ENCODE measurements at regions not wholly inside any gene's neighbourhood (a gene's known extent, or its start where the extent isn't known, plus 50 kb on each side); places are given as distances from the start of the nearest gene placed in this dataset.

- TF ChIP-seq POLR2A (IDR thresholded peaks at IDR 0.05) (no peak), CTCF (IDR thresholded peaks at IDR 0.05) (no peak), POLR2AphosphoS5 (IDR thresholded peaks at IDR 0.05) (no peak)
- no peaks in the 10 kb centered on the region for H3K27me3 ChIP-seq
- no peaks in the 10 kb centered on the region for H3K36me3 ChIP-seq
- no peak overlapping the region for H3K27ac ChIP-seq
- intact Hi-C loops (cut with DNase I; ENCODE audit: low total_unique reads), result loop anchor here (2.0 kb wide), 1 partner anchor 39 kb away; no protein-coding TSS in a partner anchor
- H3K4me1 ChIP-seq, result no peaks in the 10 kb centered on the region
- no peak for DNase-seq (ENCODE audit: low spot score in 2 of 2)
- H3K9me3 ChIP-seq, result no peaks in the 10 kb centered on the region
- no peak overlapping the region for H3K4me3 ChIP-seq
Measured at GRCh38 chr6:24997905-24998304, 62.1 kb upstream of the RIPOR2 start.

- H3K27me3 ChIP-seq, result no peaks in the 10 kb centered on the region
- H3K4me3 ChIP-seq, result peak overlapping the region in 2 of 3 donors; percentile 2 to 42
Measured at GRCh38 chr6:25002326-25003091, 66.7 kb upstream of the RIPOR2 start.

GRCh38 chr6:25004357-25004756 is 68.6 kb upstream of the RIPOR2 start:
- Histone ChIP-seq H3K9me3 (no peaks in the 10 kb centered on the region), H3K27ac (peak overlapping the region; percentile 71 to 94), H3K36me3 (no peaks in the 10 kb centered on the region), H3K27me3 (no peaks in the 10 kb centered on the region), H3K4me1 (peaks cover 8 to 26% of the 10 kb centered on the region in 2 donors), H3K4me3 (peak overlapping the region in 1 of 3 donors; percentile 47)
- DNase-seq (ENCODE audit: low spot score in 2 of 2), result no peak
- TF ChIP-seq POLR2A (IDR thresholded peaks at IDR 0.05) (no peak), POLR2AphosphoS5 (IDR thresholded peaks at IDR 0.05) (no peak), CTCF (IDR thresholded peaks at IDR 0.05) (no peak)
- intact Hi-C loops (cut with DNase I; ENCODE audit: low total_unique reads), result no loop called here

More at GRCh38 chr6:25002326-25003091, 66.7 kb upstream of the RIPOR2 start:
- no peaks in the 10 kb centered on the region for H3K36me3 ChIP-seq
- intact Hi-C loops (cut with DNase I; ENCODE audit: low total_unique reads), result no loop called here
- TF ChIP-seq POLR2A (IDR thresholded peaks at IDR 0.05) (no peak), CTCF (IDR thresholded peaks at IDR 0.05) (no peak), POLR2AphosphoS5 (IDR thresholded peaks at IDR 0.05) (no peak)
- H3K27ac ChIP-seq, result no peak overlapping the region
- no peak for DNase-seq (ENCODE audit: low spot score in 2 of 2)
- H3K4me1 ChIP-seq, result peaks cover 5 to 22% of the 10 kb centered on the region in 2 donors
- H3K9me3 ChIP-seq, result no peaks in the 10 kb centered on the region

GRCh38 chr6:25005010-25005409 is 69.2 kb upstream of the RIPOR2 start:
- no peak for DNase-seq (ENCODE audit: low spot score in 2 of 2)
- no peaks in the 10 kb centered on the region for H3K9me3 ChIP-seq
- H3K4me3 ChIP-seq, result no peak overlapping the region
- no peaks in the 10 kb centered on the region for H3K27me3 ChIP-seq
- TF ChIP-seq CTCF (IDR thresholded peaks at IDR 0.05), result no peak
- TF ChIP-seq POLR2AphosphoS5 (IDR thresholded peaks at IDR 0.05), result no peak
- no peak for TF ChIP-seq POLR2A (IDR thresholded peaks at IDR 0.05)
- peak overlapping the region; percentile 71 to 94 for H3K27ac ChIP-seq
- intact Hi-C loops (cut with DNase I; ENCODE audit: low total_unique reads), result no loop called here
- peaks cover 8 to 26% of the 10 kb centered on the region in 2 donors for H3K4me1 ChIP-seq
- H3K36me3 ChIP-seq, result no peaks in the 10 kb centered on the region

GRCh38 chr6:25006075-25006474 is 70.3 kb upstream of the RIPOR2 start:
- Histone ChIP-seq H3K27me3 (no peaks in the 10 kb centered on the region), H3K4me3 (no peak overlapping the region), H3K36me3 (no peaks in the 10 kb centered on the region), H3K27ac (peak overlapping the region; percentile 94 to 96), H3K9me3 (no peaks in the 10 kb centered on the region), H3K4me1 (peaks cover 8 to 26% of the 10 kb centered on the region in 2 donors)
- intact Hi-C loops (cut with DNase I; ENCODE audit: low total_unique reads), result no loop called here
- DNase-seq (ENCODE audit: low spot score in 2 of 2), result no peak
- TF ChIP-seq CTCF (IDR thresholded peaks at IDR 0.05), result no peak
- TF ChIP-seq POLR2A (IDR thresholded peaks at IDR 0.05), result no peak
- no peak for TF ChIP-seq POLR2AphosphoS5 (IDR thresholded peaks at IDR 0.05)
